GM12874 (cell line): ENCODE measurements at regions not wholly inside any gene's neighbourhood (a gene's known extent, or its start where the extent isn't known, plus 50 kb on each side); places are given as distances from the start of the nearest gene placed in this dataset.

Source experiments
- CTCF ChIP-seq: IDR thresholded peaks from 2 replicates; pipeline ENCODE4 v1.5.1; 2011; ENCODE audit warnings: low read depth, mild to moderate bottlenecking, control low read depth, low read length, moderate library complexity; ENCODE audit not compliant: insufficient read depth

GRCh38 chr6:82576284-82576683 lies 212.7 kb downstream of the TPBG start:
- TF ChIP-seq CTCF, result no peak

DNA sequence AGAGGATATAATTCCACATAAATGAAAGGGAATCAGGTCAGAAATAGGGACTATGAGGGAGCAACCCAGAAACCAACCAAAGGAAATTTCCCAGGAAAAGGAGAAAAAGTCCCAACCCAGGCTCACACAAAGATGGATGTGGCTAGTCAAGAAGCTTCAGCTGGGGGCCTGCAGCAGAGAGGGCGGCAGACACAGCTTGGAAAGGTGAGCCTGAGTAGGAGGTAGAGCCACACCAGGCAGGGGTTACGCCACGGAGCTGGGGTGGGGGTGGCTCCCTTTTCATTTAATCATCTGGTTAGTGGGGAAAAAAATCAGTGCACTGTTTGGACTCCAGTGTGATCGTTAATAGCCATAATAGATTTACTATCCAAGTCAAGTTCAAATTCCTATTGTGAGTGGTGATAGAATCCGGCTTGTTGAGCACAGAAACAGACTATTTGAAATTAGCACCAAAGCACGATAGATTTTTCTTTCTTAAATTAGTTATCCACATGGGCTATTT lies 220.6 kb downstream of the TPBG start:
- no peak for TF ChIP-seq CTCF

DNA sequence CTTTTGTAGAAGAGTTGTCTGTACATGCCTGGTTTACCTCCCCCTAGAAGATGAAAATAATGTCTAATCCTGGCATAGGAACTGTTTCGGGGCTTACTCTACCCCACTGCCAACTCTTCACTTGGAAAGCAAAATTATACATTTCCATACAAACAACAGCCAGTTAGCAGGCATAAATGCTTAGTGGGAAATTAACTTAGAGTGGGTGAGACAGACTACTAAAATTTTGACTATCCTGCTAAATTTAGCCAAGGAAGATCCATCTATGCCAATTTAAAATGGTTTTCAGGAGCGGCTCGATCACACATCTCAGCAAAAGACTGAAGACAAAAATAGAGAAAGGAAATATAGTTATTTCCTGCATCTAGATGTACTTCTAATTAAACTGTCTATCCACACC lies 221.2 kb downstream of the TPBG start:
- TF ChIP-seq CTCF, result no peak

DNA sequence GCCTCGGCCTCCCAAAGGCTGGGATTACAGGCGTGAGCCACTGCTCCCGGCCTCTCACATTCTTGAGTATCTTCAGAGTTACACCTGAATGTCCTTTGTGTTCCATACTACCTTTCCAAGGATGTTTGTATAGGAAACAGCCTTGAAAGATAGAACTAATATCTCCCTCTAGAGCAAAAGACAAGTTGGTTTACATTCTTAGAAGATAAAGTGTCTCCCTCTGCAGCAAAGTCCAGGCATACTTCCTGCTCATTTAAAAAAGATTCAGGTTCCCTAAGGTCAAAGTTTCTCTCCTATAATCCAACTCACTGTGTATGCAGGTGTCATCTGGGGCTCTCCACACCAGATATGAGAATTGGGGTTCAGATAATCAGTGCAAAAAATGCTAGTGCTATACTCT lies 224.4 kb downstream of the TPBG start:
- no peak for TF ChIP-seq CTCF

GRCh38 chr6:82588859-82589412 lies 225.3 kb downstream of the TPBG start:
- TF ChIP-seq CTCF, result no peak

DNA sequence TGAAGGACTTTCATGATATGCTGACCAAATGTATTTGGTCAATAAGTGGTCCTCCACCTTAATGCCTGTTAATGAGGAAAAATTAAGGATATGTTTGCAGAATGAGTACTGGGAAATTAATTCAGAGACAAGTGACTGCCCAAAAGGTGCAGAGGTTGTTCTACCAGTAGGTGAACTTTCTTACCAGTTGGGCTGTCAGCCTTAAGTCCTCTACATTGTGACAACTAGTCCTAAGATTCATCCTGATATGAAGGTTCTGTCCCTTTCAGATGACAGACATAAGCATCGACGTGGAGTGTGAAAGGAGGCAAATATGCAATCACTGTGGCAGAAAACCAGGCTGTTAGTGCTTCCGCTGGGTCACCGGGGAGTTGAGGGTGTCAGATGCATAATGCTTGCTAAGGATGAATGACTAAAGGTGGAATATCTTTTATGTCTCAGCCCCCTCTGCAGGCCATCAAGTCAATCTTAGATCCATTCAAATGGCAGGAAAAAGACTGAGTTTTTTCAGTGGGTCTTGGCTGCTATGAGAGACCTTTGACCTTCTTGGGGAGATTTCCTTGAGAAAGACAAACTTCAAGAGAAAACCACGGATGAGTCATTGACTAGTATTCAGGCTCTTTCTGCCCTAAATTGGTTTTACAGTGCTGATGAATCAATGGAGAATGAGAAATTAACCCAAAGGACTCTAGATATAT lies 226.0 kb downstream of the TPBG start:
- no peak for TF ChIP-seq CTCF

DNA sequence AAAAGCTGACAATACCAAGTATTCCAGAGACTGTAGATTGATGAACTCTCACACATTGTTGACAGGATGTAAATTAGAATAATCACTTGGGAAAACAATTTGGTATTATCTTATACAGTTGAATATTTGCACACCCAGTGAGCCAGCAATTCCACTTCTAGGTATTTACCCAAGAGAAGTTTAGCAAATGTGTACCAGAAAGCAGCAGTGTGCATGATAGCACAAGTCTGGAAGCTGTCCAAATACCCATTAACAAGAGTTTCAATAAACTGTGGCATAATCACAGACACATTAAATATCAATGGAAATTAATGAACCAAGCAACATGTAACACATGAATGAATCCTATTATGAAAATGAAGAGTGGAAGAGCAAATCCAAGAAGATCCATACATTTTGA lies 233.6 kb downstream of the TPBG start:
- TF ChIP-seq CTCF, result no peak
